ENCODE measurements at regions not wholly inside any gene's neighbourhood (a gene's known extent, or its start where the extent isn't known, plus 50 kb on each side); places are given as distances from the start of the nearest gene placed in this dataset.

DNA sequence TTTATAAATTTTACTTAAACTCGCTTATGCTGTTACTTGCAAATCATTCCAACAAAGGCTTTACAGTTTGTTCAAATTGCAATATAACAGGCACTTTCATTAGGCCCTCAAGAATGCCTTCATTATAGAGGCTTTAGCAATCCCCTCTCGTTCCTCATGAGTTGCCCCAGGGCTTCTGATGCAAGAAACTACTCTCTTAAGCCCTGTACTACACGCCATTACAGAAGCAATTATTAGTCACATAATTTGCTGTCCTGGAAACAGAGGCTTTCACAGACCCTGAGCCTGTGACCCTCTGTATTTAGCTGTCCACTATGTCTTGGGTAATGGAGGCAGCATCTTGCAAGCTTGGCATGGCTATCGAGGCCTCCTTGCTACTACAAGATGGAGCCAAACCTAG lies 965.9 kb upstream of the DIAPH2 start:
- Histone ChIP-seq H4K20me1 (ENCODE audit: control insufficient read depth, insufficient read depth, low read depth, low read length) (no peaks in the 10 kb centered on the region), H3K36me3 (ENCODE audit: control insufficient read depth, low read length) (no peaks in the 10 kb centered on the region), H3K27ac (ENCODE audit: low read depth, low read length) (no peak overlapping the region), H3F3A (ENCODE audit: control insufficient read depth, insufficient read depth) (no peaks in the 10 kb centered on the region), H3K9me2 (replicated peaks; ENCODE audit: control insufficient read depth, low read length) (no peaks in the 10 kb centered on the region), H3K9me3 (ENCODE audit: control insufficient read depth, insufficient read depth, low read length) (no peaks in the 10 kb centered on the region), H3K4me2 (ENCODE audit: low read length) (no peak overlapping the region), H3K4me3 (ENCODE audit: low read length) (no peak overlapping the region), H3K4me1 (ENCODE audit: control insufficient read depth, low read length) (no peaks in the 10 kb centered on the region), H3K79me2 (ENCODE audit: control insufficient read depth, low read length) (no peaks in the 10 kb centered on the region), H3K27me3 (ENCODE audit: control insufficient read depth, low read length) (no peaks in the 10 kb centered on the region)
- TF ChIP-seq EZH2phosphoT487 (IDR thresholded peaks at IDR 0.05; ENCODE audit: borderline replicate concordance, low read length) = no peak
- TF ChIP-seq, protein P1, sequence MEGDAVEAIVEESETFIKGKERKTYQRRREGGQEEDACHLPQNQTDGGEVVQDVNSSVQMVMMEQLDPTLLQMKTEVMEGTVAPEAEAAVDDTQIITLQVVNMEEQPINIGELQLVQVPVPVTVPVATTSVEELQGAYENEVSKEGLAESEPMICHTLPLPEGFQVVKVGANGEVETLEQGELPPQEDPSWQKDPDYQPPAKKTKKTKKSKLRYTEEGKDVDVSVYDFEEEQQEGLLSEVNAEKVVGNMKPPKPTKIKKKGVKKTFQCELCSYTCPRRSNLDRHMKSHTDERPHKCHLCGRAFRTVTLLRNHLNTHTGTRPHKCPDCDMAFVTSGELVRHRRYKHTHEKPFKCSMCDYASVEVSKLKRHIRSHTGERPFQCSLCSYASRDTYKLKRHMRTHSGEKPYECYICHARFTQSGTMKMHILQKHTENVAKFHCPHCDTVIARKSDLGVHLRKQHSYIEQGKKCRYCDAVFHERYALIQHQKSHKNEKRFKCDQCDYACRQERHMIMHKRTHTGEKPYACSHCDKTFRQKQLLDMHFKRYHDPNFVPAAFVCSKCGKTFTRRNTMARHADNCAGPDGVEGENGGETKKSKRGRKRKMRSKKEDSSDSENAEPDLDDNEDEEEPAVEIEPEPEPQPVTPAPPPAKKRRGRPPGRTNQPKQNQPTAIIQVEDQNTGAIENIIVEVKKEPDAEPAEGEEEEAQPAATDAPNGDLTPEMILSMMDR (IDR thresholded peaks at IDR 0.05; ENCODE audit: low read depth, low read length, poor library complexity, severe bottlenecking) = no peak

DNA sequence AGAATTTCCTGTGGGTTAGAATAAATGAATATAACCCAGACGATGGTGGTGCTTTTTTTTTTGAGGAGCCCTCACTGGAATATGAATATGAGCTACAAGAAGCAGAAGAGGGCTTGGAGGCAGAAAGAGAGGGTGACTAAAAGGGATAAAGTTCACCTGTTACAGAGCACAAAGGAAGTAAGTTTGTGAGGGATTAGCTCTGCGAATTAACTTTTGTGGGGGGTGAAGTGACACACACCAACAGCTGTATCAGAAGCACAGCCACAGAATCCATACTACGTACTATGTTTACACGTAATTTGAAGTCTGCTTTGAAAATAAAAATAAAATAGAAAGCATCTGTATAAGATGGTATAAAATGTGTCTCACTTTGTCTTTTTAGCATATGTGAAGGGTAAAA lies 963.6 kb upstream of the DIAPH2 start:
- Histone ChIP-seq H3K36me3 (ENCODE audit: control insufficient read depth, low read length) (no peaks in the 10 kb centered on the region), H3K79me2 (ENCODE audit: control insufficient read depth, low read length) (no peaks in the 10 kb centered on the region), H3K4me1 (ENCODE audit: control insufficient read depth, low read length) (no peaks in the 10 kb centered on the region), H3K27me3 (ENCODE audit: control insufficient read depth, low read length) (no peaks in the 10 kb centered on the region), H3K4me3 (ENCODE audit: low read length) (no peak overlapping the region), H3K4me2 (ENCODE audit: low read length) (no peak overlapping the region), H3K9me3 (ENCODE audit: control insufficient read depth, insufficient read depth, low read length) (no peaks in the 10 kb centered on the region), H3K27ac (ENCODE audit: low read depth, low read length) (no peak overlapping the region), H3F3A (ENCODE audit: control insufficient read depth, insufficient read depth) (no peaks in the 10 kb centered on the region), H3K9me2 (replicated peaks; ENCODE audit: control insufficient read depth, low read length) (no peaks in the 10 kb centered on the region), H4K20me1 (ENCODE audit: control insufficient read depth, insufficient read depth, low read depth, low read length) (no peaks in the 10 kb centered on the region)
- TF ChIP-seq EZH2phosphoT487 (IDR thresholded peaks at IDR 0.05; ENCODE audit: borderline replicate concordance, low read length) = no peak
- TF ChIP-seq, protein P1 (IDR thresholded peaks at IDR 0.05; ENCODE audit: low read depth, low read length, poor library complexity, severe bottlenecking) = no peak

- no peak overlapping the region for H3K27ac ChIP-seq (ENCODE audit: low read depth, low read length)
- H3K27me3 ChIP-seq (ENCODE audit: control insufficient read depth, low read length) = no peaks in the 10 kb centered on the region
- no peaks in the 10 kb centered on the region for H3K79me2 ChIP-seq (ENCODE audit: control insufficient read depth, low read length)
- H3K4me2 ChIP-seq (ENCODE audit: low read length) = no peak overlapping the region
- H3K9me2 ChIP-seq (replicated peaks; ENCODE audit: control insufficient read depth, low read length) = no peaks in the 10 kb centered on the region
- no peaks in the 10 kb centered on the region for H3K4me1 ChIP-seq (ENCODE audit: control insufficient read depth, low read length)
- H3K9me3 ChIP-seq (ENCODE audit: control insufficient read depth, insufficient read depth, low read length) = no peaks in the 10 kb centered on the region
- no peak overlapping the region for H3K4me3 ChIP-seq (ENCODE audit: low read length)
- H3K36me3 ChIP-seq (ENCODE audit: control insufficient read depth, low read length) = no peaks in the 10 kb centered on the region
- no peaks in the 10 kb centered on the region for H3F3A ChIP-seq (ENCODE audit: control insufficient read depth, insufficient read depth)
- TF ChIP-seq EZH2phosphoT487 (IDR thresholded peaks at IDR 0.05; ENCODE audit: borderline replicate concordance, low read length) = no peak
- TF ChIP-seq, protein P1 (IDR thresholded peaks at IDR 0.05; ENCODE audit: low read depth, low read length, poor library complexity, severe bottlenecking) = no peak
- no peaks in the 10 kb centered on the region for H4K20me1 ChIP-seq (ENCODE audit: control insufficient read depth, insufficient read depth, low read depth, low read length)
Measured at GRCh38 chrX:95728446-95728845, 956.2 kb upstream of the DIAPH2 start.

GRCh38 chrX:95729401-95729800 lies 955.2 kb upstream of the DIAPH2 start:
- Histone ChIP-seq H3F3A (ENCODE audit: control insufficient read depth, insufficient read depth) (no peaks in the 10 kb centered on the region), H3K36me3 (ENCODE audit: control insufficient read depth, low read length) (no peaks in the 10 kb centered on the region), H4K20me1 (ENCODE audit: control insufficient read depth, insufficient read depth, low read depth, low read length) (no peaks in the 10 kb centered on the region), H3K4me1 (ENCODE audit: control insufficient read depth, low read length) (no peaks in the 10 kb centered on the region), H3K27ac (ENCODE audit: low read depth, low read length) (no peak overlapping the region), H3K4me3 (ENCODE audit: low read length) (no peak overlapping the region), H3K4me2 (ENCODE audit: low read length) (no peak overlapping the region), H3K9me3 (ENCODE audit: control insufficient read depth, insufficient read depth, low read length) (no peaks in the 10 kb centered on the region), H3K9me2 (replicated peaks; ENCODE audit: control insufficient read depth, low read length) (no peaks in the 10 kb centered on the region), H3K27me3 (ENCODE audit: control insufficient read depth, low read length) (no peaks in the 10 kb centered on the region), H3K79me2 (ENCODE audit: control insufficient read depth, low read length) (no peaks in the 10 kb centered on the region)
- TF ChIP-seq, protein P1 (IDR thresholded peaks at IDR 0.05; ENCODE audit: low read depth, low read length, poor library complexity, severe bottlenecking) = no peak
- TF ChIP-seq EZH2phosphoT487 (IDR thresholded peaks at IDR 0.05; ENCODE audit: borderline replicate concordance, low read length) = no peak

All from DOHH2 (cell line).